ENCODE measurements at regions not wholly inside any gene's neighbourhood (a gene's known extent, or its start where the extent isn't known, plus 50 kb on each side); places are given as distances from the start of the nearest gene placed in this dataset.

DNA sequence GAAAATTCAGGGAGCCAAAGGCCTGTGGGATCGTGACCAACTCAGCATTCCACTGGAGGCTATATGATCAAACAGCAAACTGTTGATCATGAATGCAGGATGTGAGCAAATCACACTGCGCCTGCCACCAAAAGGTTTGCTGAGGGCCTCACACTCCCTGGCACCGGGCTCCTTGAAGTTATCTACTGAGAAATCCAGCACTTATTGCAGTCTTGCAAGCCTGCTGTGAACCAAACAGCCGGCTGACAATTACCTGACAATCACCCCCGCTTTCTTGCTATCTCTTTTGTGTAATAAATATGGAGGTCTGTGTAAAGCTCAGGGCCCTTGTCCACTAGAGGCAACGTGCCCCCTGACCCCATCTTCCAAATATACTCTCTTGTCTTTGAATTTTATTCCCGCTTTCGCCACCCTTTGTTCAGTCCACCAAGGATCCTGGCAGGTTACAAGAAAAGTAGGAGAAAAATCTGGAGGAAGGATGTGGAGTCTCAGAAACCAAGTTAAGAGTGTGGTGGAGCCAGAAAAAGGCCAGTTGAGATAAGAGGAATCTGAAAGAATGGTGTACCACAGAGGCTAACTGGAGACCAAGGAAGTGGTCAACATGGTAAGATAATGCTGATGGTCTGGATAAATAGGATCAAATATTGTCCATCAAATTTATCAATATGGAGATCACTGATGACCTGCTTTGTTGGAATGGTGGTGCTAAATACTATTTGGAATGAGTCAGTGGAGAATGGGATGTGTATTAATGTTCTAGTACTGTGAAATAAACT is 229.2 kb downstream of the ALX1 start:
- DNase-seq, result no peak

DNA sequence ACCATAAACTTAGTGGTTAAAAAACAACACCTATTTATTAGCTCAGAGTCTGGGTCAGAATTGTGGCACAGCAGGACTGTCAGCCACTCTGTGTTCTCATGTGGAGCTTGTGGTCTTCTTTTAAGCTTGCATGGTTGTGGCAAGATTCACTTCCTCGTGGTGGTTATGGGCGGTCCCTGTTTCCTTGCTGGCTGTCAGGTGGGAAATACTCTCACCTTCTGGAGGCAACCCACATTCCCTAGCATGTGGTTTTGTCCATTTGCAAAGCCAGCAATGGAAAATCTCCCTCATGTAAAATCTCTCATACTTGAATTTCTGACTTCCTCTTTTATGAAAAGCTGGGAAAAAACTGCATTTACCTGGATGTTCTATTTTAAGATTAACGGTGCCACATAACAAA is 229.8 kb downstream of the ALX1 start:
- DNase-seq, result no peak

GRCh38 chr12:85516039-85516438 is 236.0 kb downstream of the ALX1 start:
- DNase-seq, result no peak

- DNase-seq, result no peak
Measured at GRCh38 chr12:85516667-85517325, 236.8 kb downstream of the ALX1 start.

GRCh38 chr12:85519163-85519562 is 239.1 kb downstream of the ALX1 start:
- no peak for DNase-seq

- no peak for DNase-seq
Measured at GRCh38 chr12:85523197-85523596, 243.2 kb downstream of the ALX1 start.

DNA sequence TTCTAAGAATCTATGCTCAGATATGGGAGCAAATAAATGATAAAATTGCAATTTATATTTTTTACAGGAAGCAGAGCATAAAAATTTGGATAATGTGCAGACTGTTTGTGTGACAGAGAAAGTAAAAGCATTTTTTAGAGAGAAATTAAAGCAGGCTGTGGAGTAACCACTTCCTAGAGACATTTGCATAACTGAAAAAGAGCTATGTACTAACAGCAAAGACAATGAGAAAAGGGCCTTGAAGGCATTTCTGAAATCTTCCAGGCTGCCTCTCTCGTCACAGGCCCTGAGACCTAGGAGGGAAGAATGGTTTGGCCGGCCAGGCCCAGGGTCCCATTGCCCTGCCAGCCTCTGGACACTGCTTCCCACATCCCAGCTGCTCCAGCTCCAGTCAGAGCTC is 247.2 kb downstream of the ALX1 start:
- no peak for DNase-seq

GRCh38 chr12:85529896-85530295 is 249.9 kb downstream of the ALX1 start:
- DNase-seq, result no peak

DNA sequence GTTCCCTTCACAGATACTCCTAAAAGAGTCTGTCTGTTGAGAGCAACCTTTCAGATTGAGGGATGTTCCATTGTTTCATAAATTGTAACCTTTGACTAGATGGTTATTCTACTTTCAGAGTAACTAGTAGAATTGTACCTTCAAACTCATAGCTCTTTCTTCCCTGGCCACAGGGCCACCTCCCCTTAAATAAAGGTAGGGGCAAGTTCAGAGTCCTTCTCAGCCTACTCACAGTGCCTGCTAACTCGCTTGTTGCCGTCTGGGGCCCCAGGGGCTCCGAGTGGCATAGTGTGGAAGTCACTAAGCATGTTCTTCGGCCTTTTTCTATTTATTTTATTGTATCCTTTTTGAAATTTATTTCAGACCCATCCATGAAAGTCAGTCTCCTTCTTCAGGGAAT is 250.4 kb downstream of the ALX1 start:
- DNase-seq, result no peak

GRCh38 chr12:85531341-85531740 is 251.3 kb downstream of the ALX1 start:
- DNase-seq, result no peak

- DNase-seq, result no peak
Measured at GRCh38 chr12:85549640-85550039, 269.6 kb downstream of the ALX1 start.

- no peak for DNase-seq
Measured at GRCh38 chr12:85550924-85551323, 270.9 kb downstream of the ALX1 start.

DNA sequence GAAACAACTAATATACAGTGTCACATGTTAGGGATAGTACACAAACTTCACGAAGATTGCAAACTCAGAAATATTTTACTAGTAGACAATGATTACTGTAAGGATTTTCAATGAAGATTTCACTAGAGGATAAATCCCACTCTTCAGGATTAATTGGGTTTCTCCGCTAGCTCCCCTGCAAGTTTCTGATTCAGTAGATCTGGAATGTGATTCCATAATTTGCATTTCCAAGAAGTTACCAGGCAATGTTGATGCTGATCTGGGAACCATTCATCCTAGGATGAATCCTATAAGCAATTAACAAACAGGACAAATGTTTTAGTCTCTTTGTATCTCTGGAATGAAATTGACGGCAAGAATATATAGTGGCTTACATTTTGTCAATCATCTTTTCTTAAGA is 272.4 kb downstream of the ALX1 start:
- no peak for DNase-seq

GRCh38 chr12:85557850-85558249 is 277.8 kb downstream of the ALX1 start:
- no peak for DNase-seq

DNA sequence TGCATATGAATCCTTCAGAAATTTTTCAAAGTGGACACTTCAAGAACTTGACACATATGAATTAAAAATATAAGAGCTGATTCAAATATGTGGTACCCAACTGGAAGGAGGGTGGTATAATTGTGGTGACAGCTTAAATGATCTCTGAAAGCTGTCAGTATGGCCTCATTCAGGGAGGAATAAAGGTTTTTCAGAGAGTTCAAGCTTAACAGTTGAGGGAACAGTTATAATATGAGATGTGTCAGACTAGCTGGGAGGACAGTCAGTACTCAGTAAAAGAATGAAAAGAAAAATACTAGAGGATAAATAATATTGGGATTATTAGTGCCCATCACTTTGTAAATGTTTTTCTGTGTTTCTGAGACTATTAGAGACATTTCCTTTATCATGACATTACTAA is 277.5 kb downstream of the RASSF9 start:
- no peak for DNase-seq

- DNase-seq, result no peak
Measured at GRCh38 chr12:85559127-85559526, 277.1 kb downstream of the RASSF9 start.

DNA sequence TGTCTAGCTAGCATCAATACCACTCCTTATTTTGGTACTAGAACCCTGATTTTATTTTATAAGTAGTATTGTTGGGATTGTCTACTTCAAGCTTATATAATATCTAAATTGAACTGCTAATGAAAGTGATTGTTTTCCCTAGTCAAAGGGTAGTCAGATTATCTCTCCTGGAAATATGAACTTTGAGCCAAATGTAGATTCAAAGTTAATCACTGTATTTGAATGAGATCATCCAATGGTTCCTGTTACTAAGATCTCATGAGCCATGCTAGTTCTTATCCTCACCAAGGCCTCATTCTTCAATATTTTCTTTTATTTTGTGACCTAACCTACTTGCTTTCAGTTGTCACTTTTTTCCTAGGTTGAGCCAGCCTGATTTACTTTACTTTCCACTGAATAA is 276.7 kb downstream of the RASSF9 start:
- no peak for DNase-seq

DNA sequence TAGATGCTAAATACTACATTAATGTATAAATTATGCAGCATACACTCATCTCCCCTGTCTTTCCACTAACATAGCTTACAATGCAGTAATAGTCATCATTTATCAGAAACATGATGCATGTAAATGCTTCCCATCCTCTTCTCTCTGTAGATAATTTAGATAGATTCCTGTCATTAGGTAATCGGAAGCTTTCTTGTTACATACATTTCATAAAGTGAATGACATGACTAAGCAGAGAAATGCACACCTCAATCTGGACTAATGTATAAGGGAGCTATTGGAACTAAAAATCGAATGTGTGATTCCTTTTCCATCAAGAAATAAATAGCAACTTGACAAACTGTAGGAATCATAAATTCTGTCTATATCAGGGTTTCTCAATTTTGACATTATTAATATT is 273.4 kb downstream of the RASSF9 start:
- no peak for DNase-seq

DNA sequence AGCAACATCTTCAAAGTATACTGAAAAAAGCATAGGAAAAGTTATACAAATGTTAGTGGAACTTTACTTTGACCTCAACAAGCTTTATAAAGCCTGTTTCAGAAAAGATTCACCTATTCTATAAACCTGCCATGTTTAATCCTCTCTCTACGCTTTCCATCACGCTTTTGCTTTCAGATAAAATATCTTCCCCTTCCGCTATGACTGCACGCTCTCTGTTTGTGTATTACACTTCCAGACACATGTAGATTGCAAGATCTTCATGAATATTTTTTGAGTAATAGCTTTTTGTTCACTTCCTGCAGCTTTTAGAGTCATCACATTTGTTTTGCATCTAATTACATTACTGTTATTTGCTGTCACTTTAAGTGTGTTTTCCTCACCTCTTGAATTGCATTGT is 271.4 kb downstream of the RASSF9 start:
- no peak for DNase-seq

DNA sequence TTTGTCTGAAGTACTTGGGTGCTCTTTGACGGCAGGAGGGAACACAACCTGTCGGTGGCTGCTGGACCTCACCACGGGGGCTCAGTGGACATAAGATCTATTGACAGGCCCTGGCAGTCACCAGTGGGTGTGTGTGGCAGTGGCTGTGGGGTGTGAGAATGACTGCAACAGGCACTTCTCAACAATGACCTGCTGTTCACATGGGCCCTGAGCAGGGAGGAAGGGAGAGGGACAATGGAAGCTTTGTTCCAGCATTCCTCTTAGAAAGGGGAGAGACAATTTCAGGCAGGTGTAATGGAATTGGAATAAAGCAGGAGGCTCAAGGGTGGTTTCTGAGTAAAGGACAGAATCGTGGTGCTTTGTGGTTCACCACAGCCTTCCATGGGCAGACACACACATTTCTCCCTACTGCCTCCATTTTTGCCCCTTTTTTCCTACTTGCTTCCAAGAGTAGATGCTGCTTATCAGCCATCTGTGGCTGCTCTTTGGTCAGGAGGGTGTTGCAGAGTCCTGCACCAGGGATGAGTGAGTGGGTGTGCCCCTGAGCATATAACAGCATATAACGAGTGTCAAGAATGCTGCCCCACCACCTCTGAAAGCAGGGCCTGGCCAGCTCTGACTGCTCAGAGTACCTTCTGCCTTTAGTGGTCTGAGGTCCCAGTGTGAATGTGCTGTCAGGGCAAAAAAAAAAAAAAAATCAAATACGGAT is 267.7 kb downstream of the RASSF9 start:
- no peak for DNase-seq

DNA sequence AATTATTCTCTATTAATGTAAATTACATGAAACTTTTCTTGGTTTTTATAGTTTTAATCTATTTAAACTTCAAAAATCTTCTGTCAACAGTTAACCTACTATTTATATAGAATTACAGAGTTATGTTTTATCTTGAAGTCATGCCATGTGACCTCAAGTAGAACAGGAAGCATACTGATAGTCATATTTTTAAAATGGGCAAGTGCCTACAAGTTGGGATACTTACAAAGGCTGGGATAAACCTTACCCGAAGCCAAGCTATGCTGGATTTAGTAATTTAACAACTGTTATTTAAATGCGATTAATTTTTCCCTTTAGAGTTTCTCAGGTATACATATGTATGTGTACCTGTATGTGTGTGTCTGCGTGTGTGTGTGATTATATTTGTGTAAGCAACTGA is 266.9 kb downstream of the RASSF9 start:
- DNase-seq, result no peak

GRCh38 chr12:85572956-85573355 is 263.3 kb downstream of the RASSF9 start:
- no peak for DNase-seq

DNA sequence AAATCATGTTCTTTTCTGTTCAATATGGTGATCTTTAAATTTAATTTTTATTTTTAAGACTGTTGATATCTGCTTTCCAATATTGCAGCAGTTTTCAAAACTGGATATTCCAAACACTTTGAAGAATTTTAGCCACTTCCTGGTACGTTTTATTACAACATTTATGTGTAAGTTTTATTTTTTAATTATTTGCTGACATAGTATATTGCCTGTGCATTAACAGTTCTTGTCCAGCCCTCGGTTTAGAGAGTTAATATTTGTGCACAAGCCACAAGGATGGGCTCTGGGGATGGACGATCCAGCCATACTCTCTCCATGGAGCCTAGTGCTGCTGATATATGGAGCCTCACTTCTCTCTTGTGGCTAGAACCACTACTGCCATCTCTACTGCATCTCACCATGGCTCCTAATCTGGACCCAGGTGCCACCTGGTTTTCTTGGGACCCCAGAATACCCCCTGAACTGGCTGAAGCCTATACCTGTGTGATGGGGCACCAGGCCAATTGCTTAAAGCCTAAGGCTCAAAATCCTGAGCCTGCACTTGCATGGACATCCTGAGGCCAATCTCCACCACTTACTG is 262.5 kb downstream of the RASSF9 start:
- no peak for DNase-seq

- DNase-seq, result no peak
Measured at GRCh38 chr12:85574291-85574690, 261.9 kb downstream of the RASSF9 start.

Data from hindlimb muscle (tissue), 1 donor.